ENCODE measurements at regions not wholly inside any gene's neighbourhood (a gene's known extent, or its start where the extent isn't known, plus 50 kb on each side); places are given as distances from the start of the nearest gene placed in this dataset.

- no peaks in the 10 kb centered on the region for H3K9me3 ChIP-seq (ENCODE audit: control insufficient read depth in 4 of 4, low read length in 3 of 4)
- no peak overlapping the region for H3K9ac ChIP-seq (ENCODE audit: low read depth in 1 of 2, low read length in 2 of 2)
- H3K27ac ChIP-seq (ENCODE audit: low read depth in 1 of 2, low read length in 2 of 2), result no peak overlapping the region
- TF ChIP-seq TAF1 (conservative IDR thresholded peaks at IDR 0.05) (no peak), YY1 (IDR thresholded peaks at IDR 0.05) (no peak), JUND (IDR thresholded peaks at IDR 0.05) (no peak), GABPA (IDR thresholded peaks at IDR 0.05 in 1 of 2, conservative IDR thresholded peaks at IDR 0.05 in 1 of 2) (no peak), EGR1 (IDR thresholded peaks at IDR 0.05; ENCODE audit: low read depth in 2 of 2) (no peak), ATF3 (IDR thresholded peaks at IDR 0.05) (no peak), ZBTB33 (IDR thresholded peaks at IDR 0.05) (no peak), MAX (IDR thresholded peaks at IDR 0.05) (no peak), SP1 (IDR thresholded peaks at IDR 0.05) (no peak), RXRA (IDR thresholded peaks at IDR 0.05) (no peak), RAD21 (IDR thresholded peaks at IDR 0.05) (no peak), HNF4G (IDR thresholded peaks at IDR 0.05) (no peak), FOXA1 (IDR thresholded peaks at IDR 0.05) (no peak), HNF4A (conservative IDR thresholded peaks at IDR 0.05) (no peak), NR2F2 (IDR thresholded peaks at IDR 0.05) (no peak), REST (IDR thresholded peaks at IDR 0.05) (no peak), CTCF (IDR thresholded peaks at IDR 0.05; ENCODE audit: low read depth, low read length, missing input control) (no peak), FOXA2 (IDR thresholded peaks at IDR 0.05) (no peak)
- no peaks in the 10 kb centered on the region for H3K27me3 ChIP-seq (ENCODE audit: control insufficient read depth in 4 of 4, insufficient read depth in 4 of 4, low read length in 3 of 4)
- DNase-seq (ENCODE audit: low spot score), result no peak
- 96% methylated on average over 1 of the region's 1 CpG for WGBS
- no peak overlapping the region for H3K4me3 ChIP-seq (ENCODE audit: low read depth in 1 of 3, low read length in 3 of 3)
- H3K36me3 ChIP-seq (ENCODE audit: control insufficient read depth in 4 of 4, insufficient read depth in 3 of 4, low read depth in 1 of 4, low read length in 3 of 4), result no peaks in the 10 kb centered on the region
- H3K4me1 ChIP-seq (ENCODE audit: control insufficient read depth in 4 of 4, insufficient read depth in 4 of 4, low read length in 3 of 4), result no peaks in the 10 kb centered on the region
These were observed 162.7 kb upstream of the CDK1 start for GRCh38 chr10:60615541-60615940.

Measured in liver (tissue), 8 donors.